ENCODE measurements at regions not wholly inside any gene's neighbourhood (a gene's known extent, or its start where the extent isn't known, plus 50 kb on each side); places are given as distances from the start of the nearest gene placed in this dataset.
A peak's percentile ranks its signal among the peaks of the same experiment; 100 is the strongest.

- Histone ChIP-seq H3K27ac (ENCODE audit: extremely low read length, insufficient read depth, low read length) (no peak overlapping the region), H2AFZ (ENCODE audit: low read length) (no peak overlapping the region), H4K20me1 (ENCODE audit: insufficient read depth, low read length) (no peaks in the 10 kb centered on the region), H3K9me3 (ENCODE audit: low read length) (no peaks in the 10 kb centered on the region), H3K27me3 (ENCODE audit: control insufficient read depth in 1 of 2, insufficient read depth in 2 of 2, low read length in 2 of 2) (no peaks in the 10 kb centered on the region), H3K4me2 (ENCODE audit: low read depth, low read length) (no peak overlapping the region), H3K79me2 (ENCODE audit: insufficient read depth, low read length) (no peaks in the 10 kb centered on the region), H3K4me1 (ENCODE audit: insufficient read depth, low read length) (no peaks in the 10 kb centered on the region), H3K9ac (ENCODE audit: insufficient read depth, low read depth, low read length) (no peak overlapping the region), H3K36me3 (replicated peaks in 1 of 2; ENCODE audit: control insufficient read depth in 1 of 2, insufficient read depth in 2 of 2, low read length in 2 of 2) (no peaks in the 10 kb centered on the region), H3K4me3 (replicated peaks in 1 of 3; ENCODE audit: insufficient read depth in 1 of 3, low read depth in 2 of 3, low read length in 3 of 3) (no peak overlapping the region)
- TF ChIP-seq, protein P1, sequence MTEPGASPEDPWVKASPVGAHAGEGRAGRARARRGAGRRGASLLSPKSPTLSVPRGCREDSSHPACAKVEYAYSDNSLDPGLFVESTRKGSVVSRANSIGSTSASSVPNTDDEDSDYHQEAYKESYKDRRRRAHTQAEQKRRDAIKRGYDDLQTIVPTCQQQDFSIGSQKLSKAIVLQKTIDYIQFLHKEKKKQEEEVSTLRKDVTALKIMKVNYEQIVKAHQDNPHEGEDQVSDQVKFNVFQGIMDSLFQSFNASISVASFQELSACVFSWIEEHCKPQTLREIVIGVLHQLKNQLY (CRISPR knock-in tag; IDR thresholded peaks at IDR 0.05) = no peak
- no peak for TF ChIP-seq ZFP62 (CRISPR knock-in tag; IDR thresholded peaks at IDR 0.05)
- TF ChIP-seq ZNF501 (CRISPR knock-in tag; IDR thresholded peaks at IDR 0.05) = no peak
- in situ Hi-C loops (cut with HindIII; ENCODE audit: extremely low pct_ligation_motif_present, low pct_unique_long_range_greater_than_20kb) (no loop called here), intact Hi-C loops (cut with micrococcal nuclease; ENCODE audit: unreplicated experiment) (no loop called here)
- BruUV-seq (replicated peaks) = no TSS peak
- DNase-seq (ENCODE audit: low spot score) (no peak), ATAC-seq (no peak), FAIRE-seq (no peak)
- POLR2A ChIA-PET = no interaction called here
- WGBS (ENCODE audit: low lambda C conversion rate) = 32% methylated on average over 6 of the region's 7 CpGs
- CTCF ChIA-PET (ENCODE audit: low intra/inter-chr PET ratio, low total read pairs) = no interaction called here
Observed at GRCh38 chr10:90042075-90042474, 340.7 kb downstream of the KIF20B start.

GRCh38 chr10:90047243-90047729 is 345.9 kb downstream of the KIF20B start:
- no peak overlapping the region for H2AFZ ChIP-seq (ENCODE audit: low read length)
- POLR2A ChIA-PET = no interaction called here

More at GRCh38 chr10:90047243-90047729, 345.9 kb downstream of the KIF20B start:
- no peaks in the 10 kb centered on the region for H3K27me3 ChIP-seq (ENCODE audit: control insufficient read depth in 1 of 2, insufficient read depth in 2 of 2, low read length in 2 of 2)
- H3K36me3 ChIP-seq (replicated peaks in 1 of 2; ENCODE audit: control insufficient read depth in 1 of 2, insufficient read depth in 2 of 2, low read length in 2 of 2) = no peaks in the 10 kb centered on the region
- no peaks in the 10 kb centered on the region for H3K4me1 ChIP-seq (ENCODE audit: insufficient read depth, low read length)
- no peak for DNase-seq (ENCODE audit: low spot score)
- TF ChIP-seq ARNT (IDR thresholded peaks at IDR 0.05) (no peak), ZNF17 (CRISPR knock-in tag; IDR thresholded peaks at IDR 0.05) (no peak), TFE3 (CRISPR knock-in tag; IDR thresholded peaks at IDR 0.05) (no peak), ZSCAN31 (CRISPR knock-in tag; IDR thresholded peaks at IDR 0.05; ENCODE audit: low read depth) (no peak), CREB1 (IDR thresholded peaks at IDR 0.05) (0 out of 2 replicates have a peak, but pooled peaks have one; percentile 8), CREB1 (CRISPR knock-in tag; IDR thresholded peaks at IDR 0.05) (no peak), MAZ (IDR thresholded peaks at IDR 0.05; ENCODE audit: borderline replicate concordance, low read depth, low read length) (no peak), MAZ (CRISPR knock-in tag; IDR thresholded peaks at IDR 0.05; ENCODE audit: low read depth) (no peak), PPARG (CRISPR knock-in tag; conservative IDR thresholded peaks at IDR 0.05) (no peak), RFXAP (CRISPR knock-in tag; IDR thresholded peaks at IDR 0.05; ENCODE audit: borderline replicate concordance) (no peak), TAF1 (CRISPR knock-in tag; IDR thresholded peaks at IDR 0.05) (no peak)
- H3K27ac ChIP-seq (ENCODE audit: extremely low read length, insufficient read depth, low read length) = no peak overlapping the region
- H4K20me1 ChIP-seq (ENCODE audit: insufficient read depth, low read length) = no peaks in the 10 kb centered on the region
- CTCF ChIA-PET (ENCODE audit: low intra/inter-chr PET ratio, low total read pairs) = no interaction called here
- intact Hi-C loops (cut with micrococcal nuclease; ENCODE audit: unreplicated experiment) (no loop called here), in situ Hi-C loops (cut with HindIII; ENCODE audit: extremely low pct_ligation_motif_present, low pct_unique_long_range_greater_than_20kb) (no loop called here)
- H3K9me3 ChIP-seq (ENCODE audit: low read length) = no peaks in the 10 kb centered on the region
- H3K4me3 ChIP-seq (replicated peaks in 1 of 3; ENCODE audit: insufficient read depth in 1 of 3, low read depth in 2 of 3, low read length in 3 of 3) = no peak overlapping the region
- ATAC-seq = no peak
- FAIRE-seq = no peak
- no peak overlapping the region for H3K4me2 ChIP-seq (ENCODE audit: low read depth, low read length)
- BruUV-seq (replicated peaks) = no TSS peak
- WGBS (ENCODE audit: low lambda C conversion rate) = 5% methylated on average over 3 of the region's 3 CpGs
- H3K9ac ChIP-seq (ENCODE audit: insufficient read depth, low read depth, low read length) = no peak overlapping the region
- no peaks in the 10 kb centered on the region for H3K79me2 ChIP-seq (ENCODE audit: insufficient read depth, low read length)

Measured in HepG2 (cell line).